SU-DHL-6 (cell line): ENCODE measurements at regions not wholly inside any gene's neighbourhood (a gene's known extent, or its start where the extent isn't known, plus 50 kb on each side); places are given as distances from the start of the nearest gene placed in this dataset.

Experiments
- H2AFZ ChIP-seq: fragments of 200-600 bp; sonication (generic); 2 replicates; pipeline ENCODE4 v1.6.1; 2014; ENCODE audit warnings: low read depth, mild to moderate bottlenecking, moderate library complexity, mixed read lengths, antibody characterized with exemption, low read length; ENCODE audit not compliant: severe bottlenecking
- H3F3A ChIP-seq: fragments of 200-600 bp; shearing (Covaris generic); 2 replicates; pipeline ENCODE4 v1.6.0; 2016; ENCODE audit warnings: antibody characterized with exemption, mild to moderate bottlenecking; ENCODE audit not compliant: insufficient read depth
- H3K27ac ChIP-seq: fragments of 200-600 bp; sonication (generic); 2 replicates; pipeline ENCODE4 v1.5.1; 2016; ENCODE audit warnings: low read depth, mild to moderate bottlenecking, low read length, moderate library complexity, mixed read lengths
- H3K27me3 ChIP-seq: fragments of 200-600 bp; sonication (generic), shearing (Covaris generic); 2 replicates; pipeline ENCODE4 v1.6.0; 2014; ENCODE audit warnings: mild to moderate bottlenecking, low read length
- H3K36me3 ChIP-seq: fragments of 200-600 bp; sonication (generic); 2 replicates; pipeline ENCODE4 v1.6.1; 2014; ENCODE audit warnings: mild to moderate bottlenecking, low read length, mixed read lengths
- H3K4me2 ChIP-seq: fragments of 300-600, 200-600 bp; shearing (Covaris generic), sonication (generic); 2 replicates; pipeline ENCODE4 v1.6.0; 2014; ENCODE audit warnings: low read length, low read depth, mild to moderate bottlenecking; ENCODE audit not compliant: poor library complexity, severe bottlenecking
- H3K4me3 ChIP-seq: fragments of 200-600 bp; sonication (generic); 2 replicates; pipeline ENCODE4 v1.5.1; 2014; ENCODE audit warnings: antibody characterized with exemption, low read length, mild to moderate bottlenecking, mixed read lengths; ENCODE audit not compliant: insufficient read depth, poor library complexity, severe bottlenecking
- H3K79me2 ChIP-seq: fragments of 200-600 bp; sonication (generic); 2 replicates; pipeline ENCODE4 v1.6.1; 2014; ENCODE audit warnings: mild to moderate bottlenecking, low read length, moderate library complexity; ENCODE audit not compliant: insufficient read depth
- H3K9ac ChIP-seq: fragments of 200-600 bp; sonication (generic); 2 replicates; pipeline ENCODE4 v1.7.0; 2014; ENCODE audit warnings: mild to moderate bottlenecking, low read length
- H3K9me2 ChIP-seq: fragments of 200-600 bp; sonication (generic); replicated peaks from 2 replicates; pipeline ENCODE4 v1.6.1; 2014; ENCODE audit warnings: low read length; ENCODE audit not compliant: insufficient read depth
- H3K9me3 ChIP-seq: fragments of 200-600 bp; sonication (generic); 2 replicates; pipeline ENCODE4 v1.6.1; 2014; ENCODE audit warnings: low read length, mixed read lengths; ENCODE audit not compliant: insufficient read depth
- H4K20me1 ChIP-seq: fragments of 200-600 bp; sonication (generic); 2 replicates; pipeline ENCODE4 v1.6.1; 2014; ENCODE audit warnings: low read depth, mild to moderate bottlenecking, antibody characterized with exemption, low read length, moderate library complexity, mixed read lengths
- EZH2phosphoT487 ChIP-seq: fragments of 200-600 bp; sonication (generic), shearing (Covaris generic); conservative IDR thresholded peaks from 2 replicates; pipeline ENCODE4 v1.6.1; 2018; ENCODE audit warnings: mild to moderate bottlenecking, antibody characterized with exemption, low read length, moderate library complexity, mixed read lengths
- TF ChIP-seq, protein P1 (sequence below): fragments of 200-600 bp; sonication (generic); IDR thresholded peaks from one replicate; pipeline ENCODE4 v1.5.1; 2017; ENCODE audit warnings: antibody characterized with exemption, mild to moderate bottlenecking, low read length, moderate library complexity; ENCODE audit not compliant: insufficient read depth, poor library complexity, severe bottlenecking

DNA sequence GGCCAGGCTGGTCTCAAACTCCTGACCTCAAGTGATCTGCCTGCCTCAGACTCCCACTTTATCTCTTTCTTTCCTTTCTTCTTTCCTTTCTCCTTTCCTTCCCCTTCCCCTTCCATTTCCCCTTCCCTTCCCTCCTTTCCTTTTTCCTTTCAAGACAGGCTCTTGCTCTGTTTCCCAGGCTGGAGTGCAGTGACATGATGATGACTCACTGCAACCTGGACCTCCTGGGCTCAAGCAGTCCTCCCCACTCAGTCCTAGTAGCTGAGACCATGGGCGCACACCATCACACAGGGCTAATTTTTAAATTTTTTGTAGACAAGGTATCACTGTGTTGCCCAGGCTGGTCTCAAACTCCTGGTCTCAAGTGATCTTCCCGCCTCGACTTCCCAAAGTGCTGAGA lies 377.6 kb upstream of the ZFP64 start:
- Histone ChIP-seq H4K20me1 (no peaks in the 10 kb centered on the region), H3K79me2 (no peaks in the 10 kb centered on the region), H3F3A (no peaks in the 10 kb centered on the region), H2AFZ (no peak overlapping the region), H3K4me2 (no peak overlapping the region), H3K9ac (no peak overlapping the region), H3K9me2 (no peaks in the 10 kb centered on the region), H3K27ac (no peak overlapping the region), H3K4me3 (no peak overlapping the region), H3K27me3 (no peaks in the 10 kb centered on the region), H3K36me3 (no peaks in the 10 kb centered on the region), H3K9me3 (no peaks in the 10 kb centered on the region)
- no peak for TF ChIP-seq EZH2phosphoT487
- TF ChIP-seq, protein P1, sequence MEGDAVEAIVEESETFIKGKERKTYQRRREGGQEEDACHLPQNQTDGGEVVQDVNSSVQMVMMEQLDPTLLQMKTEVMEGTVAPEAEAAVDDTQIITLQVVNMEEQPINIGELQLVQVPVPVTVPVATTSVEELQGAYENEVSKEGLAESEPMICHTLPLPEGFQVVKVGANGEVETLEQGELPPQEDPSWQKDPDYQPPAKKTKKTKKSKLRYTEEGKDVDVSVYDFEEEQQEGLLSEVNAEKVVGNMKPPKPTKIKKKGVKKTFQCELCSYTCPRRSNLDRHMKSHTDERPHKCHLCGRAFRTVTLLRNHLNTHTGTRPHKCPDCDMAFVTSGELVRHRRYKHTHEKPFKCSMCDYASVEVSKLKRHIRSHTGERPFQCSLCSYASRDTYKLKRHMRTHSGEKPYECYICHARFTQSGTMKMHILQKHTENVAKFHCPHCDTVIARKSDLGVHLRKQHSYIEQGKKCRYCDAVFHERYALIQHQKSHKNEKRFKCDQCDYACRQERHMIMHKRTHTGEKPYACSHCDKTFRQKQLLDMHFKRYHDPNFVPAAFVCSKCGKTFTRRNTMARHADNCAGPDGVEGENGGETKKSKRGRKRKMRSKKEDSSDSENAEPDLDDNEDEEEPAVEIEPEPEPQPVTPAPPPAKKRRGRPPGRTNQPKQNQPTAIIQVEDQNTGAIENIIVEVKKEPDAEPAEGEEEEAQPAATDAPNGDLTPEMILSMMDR = no peak

DNA sequence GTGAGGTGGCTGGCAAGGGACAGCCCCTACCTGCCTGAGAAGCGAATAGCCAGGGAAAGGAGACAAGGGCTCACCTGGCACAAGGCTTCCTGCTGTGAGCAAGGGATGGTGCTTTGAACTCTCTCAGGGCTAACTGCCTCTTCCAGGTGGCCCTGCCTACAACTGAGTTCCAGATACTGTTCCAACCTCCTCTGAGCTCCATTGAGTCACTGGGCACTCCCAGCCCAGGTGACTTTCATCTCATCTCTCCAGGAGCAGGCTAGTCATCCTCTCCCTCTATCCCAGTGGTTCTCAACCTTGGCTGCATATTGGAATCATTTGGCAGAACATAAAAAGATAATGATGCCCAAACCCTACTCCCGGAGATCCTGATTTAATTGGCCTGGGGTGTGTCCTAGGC lies 374.0 kb upstream of the ZFP64 start:
- TF ChIP-seq EZH2phosphoT487 = no peak
- TF ChIP-seq, protein P1 = no peak
- no peaks in the 10 kb centered on the region for H4K20me1 ChIP-seq
- no peak overlapping the region for H3K4me3 ChIP-seq

DNA sequence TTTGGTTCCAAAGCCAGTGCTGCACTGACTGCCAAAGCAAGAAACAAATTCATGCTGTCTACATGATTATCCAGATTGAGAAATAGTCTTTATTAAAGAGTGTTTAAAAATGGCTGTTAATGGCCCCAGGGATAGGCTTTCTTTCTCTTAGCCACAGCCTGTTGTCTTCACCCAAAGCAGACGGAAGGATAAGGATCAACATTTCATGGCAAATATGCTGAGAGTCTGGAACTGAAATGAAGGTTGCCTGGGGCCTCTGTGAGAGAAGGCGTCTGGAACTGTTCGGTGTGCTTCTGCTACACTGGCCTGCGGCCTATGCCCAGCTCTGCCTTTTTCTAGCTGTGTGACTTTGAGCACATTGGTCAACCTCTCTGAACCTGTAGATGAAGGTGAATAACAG lies 373.0 kb upstream of the ZFP64 start:
- H3K9ac ChIP-seq = no peak overlapping the region
- TF ChIP-seq, protein P1 = no peak
- no peak for TF ChIP-seq EZH2phosphoT487
- no peaks in the 10 kb centered on the region for H3K79me2 ChIP-seq
- no peak overlapping the region for H3K27ac ChIP-seq
- H3K27me3 ChIP-seq = no peaks in the 10 kb centered on the region
- H3K9me3 ChIP-seq = no peaks in the 10 kb centered on the region
- no peak overlapping the region for H2AFZ ChIP-seq
- H3K36me3 ChIP-seq = no peaks in the 10 kb centered on the region
- H4K20me1 ChIP-seq = no peaks in the 10 kb centered on the region
- no peak overlapping the region for H3K4me2 ChIP-seq
- H3K4me3 ChIP-seq = no peak overlapping the region
- H3K9me2 ChIP-seq = no peaks in the 10 kb centered on the region
- H3F3A ChIP-seq = no peaks in the 10 kb centered on the region

More for the DNA sequence above, 374.0 kb upstream of the ZFP64 start:
- Histone ChIP-seq H3K27me3 (no peaks in the 10 kb centered on the region), H3K4me2 (no peak overlapping the region), H3K79me2 (no peaks in the 10 kb centered on the region), H2AFZ (no peak overlapping the region), H3F3A (no peaks in the 10 kb centered on the region), H3K36me3 (no peaks in the 10 kb centered on the region), H3K9ac (no peak overlapping the region), H3K27ac (no peak overlapping the region), H3K9me2 (no peaks in the 10 kb centered on the region), H3K9me3 (no peaks in the 10 kb centered on the region)
